K562 (cell line): ENCODE measurements at regions not wholly inside any gene's neighbourhood (a gene's known extent, or its start where the extent isn't known, plus 50 kb on each side); places are given as distances from the start of the nearest gene placed in this dataset.

ENCODE experiments used
- ATAC-seq: fragments of 200-7000 bp; cut with Tn5 transposase; 3 replicates; pipeline ENCODE4 v1.9.1; 2020; ENCODE audit warnings: moderate library complexity
- BruUV-seq: library from RNA; stranded (reverse); fragments of 400-500 nt; replicated peaks from 2 replicates; lab custom pipeline; 2021; lab: Mats Ljungman, UMichigan
- CTCF ChIA-PET: fragments of 300-600 bp; formaldehyde crosslinking; extraction: SDS; loops from one replicate; lab custom pipeline; 2021; ENCODE audit warnings: low intra/inter-chr PET ratio; lab: Yijun Ruan, JAX
- POLR2A ChIA-PET: fragments of 300-600, 350-650 bp; sonication (Branson Sonifier 250); formaldehyde crosslinking; extraction: SDS; loops from one replicate; lab custom pipeline; 2021; ENCODE audit warnings: antibody characterized with exemption, inconsistent platforms; lab: Yijun Ruan, JAX
- DNase-seq, 4 experiments: peaks; one replicate each; pipeline versions ENCODE4 v3.0.0 to v3.0.0-alpha.2; 2011 to 2018; ENCODE audit warnings: low spot score in 3 of 4, mixed read lengths in 3 of 4; ENCODE audit errors: extremely low read depth in 1 of 4
- FAIRE-seq: peaks from 2 replicates; lab custom pipeline; 2011; peaks lifted over from hg19 to GRCh38; lab: Jason Lieb, UNC
- H2AFZ ChIP-seq: 2 replicates; pipeline ENCODE4 v1.6.0; 2011; ENCODE audit warnings: low read depth, low read length, control low read depth, inconsistent platforms
- H3K27ac ChIP-seq: fragments of 200-600 bp; 3 replicates; pipeline ENCODE4 v1.8.0; 2011; ENCODE audit warnings: low read depth, mild to moderate bottlenecking, control low read depth, inconsistent platforms, low read length, moderate library complexity, mixed read lengths; ENCODE audit errors: extremely low read depth
- H3K27me3 ChIP-seq, 2 experiments: fragments of 300-600 bp in 1 of 2; 2 replicates in 1 of 2; 3 replicates in 1 of 2; pipeline versions ENCODE4 v1.6.0 to v1.8.0; 2011; ENCODE audit warnings: inconsistent platforms in 2 of 2, low read length in 2 of 2, mild to moderate bottlenecking in 1 of 2, mixed read lengths in 1 of 2, moderate library complexity in 1 of 2; ENCODE audit not compliant: control insufficient read depth in 2 of 2, insufficient read depth in 2 of 2
- H3K36me3 ChIP-seq: fragments of 300-600 bp; 3 replicates; pipeline ENCODE4 v1.8.0; 2011; ENCODE audit warnings: mild to moderate bottlenecking, low read length, inconsistent platforms; ENCODE audit not compliant: control insufficient read depth, insufficient read depth
- H3K4me1 ChIP-seq, 2 experiments: fragments of 200-600 bp in 1 of 2; replicated peaks in 1 of 2; 2 replicates in 1 of 2; 3 replicates in 1 of 2; pipeline versions ENCODE4 v1.5.1 to v1.8.0; 2011; ENCODE audit warnings: inconsistent platforms in 2 of 2, low read length in 2 of 2, mild to moderate bottlenecking in 1 of 2, mixed read lengths in 1 of 2, moderate library complexity in 1 of 2; ENCODE audit not compliant: control insufficient read depth in 2 of 2, insufficient read depth in 2 of 2
- H3K4me2 ChIP-seq: 2 replicates; pipeline ENCODE4 v1.6.1; 2011; ENCODE audit warnings: low read length, control low read depth, inconsistent platforms, mixed read lengths; ENCODE audit not compliant: insufficient read depth
- H3K4me3 ChIP-seq: fragments of 200-600 bp; sonication (generic), shearing (Covaris generic); 2 replicates; pipeline ENCODE4 v1.5.1; 2016; ENCODE audit warnings: control low read depth, inconsistent platforms
- H3K79me2 ChIP-seq: fragments of 200-600 bp; 3 replicates; pipeline ENCODE4 v1.8.0; 2011; ENCODE audit warnings: low read length, inconsistent platforms; ENCODE audit not compliant: control insufficient read depth, insufficient read depth
- H3K9ac ChIP-seq, 2 experiments: 2 replicates each; pipeline versions ENCODE4 v1.6.0 to v1.6.1; 2011; ENCODE audit warnings: low read depth in 2 of 2, low read length in 2 of 2, control low read depth in 1 of 2, inconsistent platforms in 1 of 2, mild to moderate bottlenecking in 1 of 2, mixed read lengths in 1 of 2; ENCODE audit not compliant: insufficient read depth in 1 of 2
- H3K9me1 ChIP-seq: one replicate; pipeline ENCODE4 v1.6.0; 2011; ENCODE audit warnings: inconsistent platforms, mild to moderate bottlenecking, low read length, moderate library complexity; ENCODE audit not compliant: control insufficient read depth, insufficient read depth
- H3K9me3 ChIP-seq: replicated peaks from 2 replicates; pipeline ENCODE4 v1.5.1; 2011; ENCODE audit warnings: low read depth, low read length, inconsistent platforms; ENCODE audit not compliant: control insufficient read depth, insufficient read depth
- H4K20me1 ChIP-seq: replicated peaks from 2 replicates; pipeline ENCODE4 v1.6.1; 2011; ENCODE audit warnings: low read length, inconsistent platforms, mixed read lengths; ENCODE audit not compliant: control insufficient read depth, insufficient read depth
- MAFG ChIP-seq: fragments of 450-650 bp; conservative IDR thresholded peaks from 2 replicates; pipeline ENCODE4 v1.6.1; 2016; ENCODE audit warnings: missing genetic modification characterization, missing compliant biosample characterization
- NCOA1 ChIP-seq: fragments of 450-650 bp; IDR thresholded peaks from 2 replicates; pipeline ENCODE4 v1.6.1; 2016; ENCODE audit warnings: low read depth
- NFXL1 ChIP-seq: fragments of 450-650 bp; formaldehyde crosslinking; IDR thresholded peaks from 2 replicates; pipeline ENCODE4 v1.4.0; 2021; ENCODE audit warnings: mild to moderate bottlenecking
- NR2C1 ChIP-seq, 2 experiments: fragments of 450-650 bp; IDR thresholded peaks; 2 replicates each; pipeline ENCODE4 v1.6.1; 2017; ENCODE audit warnings: mild to moderate bottlenecking in 2 of 2, antibody characterized with exemption in 1 of 2, inconsistent platforms in 1 of 2, missing compliant biosample characterization in 1 of 2, missing genetic modification characterization in 1 of 2
- RAD51 ChIP-seq: fragments of 450-650 bp; IDR thresholded peaks from 2 replicates; pipeline ENCODE4 v1.7.1; 2016; ENCODE audit warnings: low read depth, mild to moderate bottlenecking, borderline replicate concordance
- RBM39 ChIP-seq: fragments of 200-400 bp; formaldehyde crosslinking; optimal IDR thresholded peaks from 2 replicates; pipeline ENCODE3; 2018; ENCODE audit warnings: low read depth, low read length
- ZNF239 ChIP-seq: fragments of 250-450 bp; sonication (Bioruptor Pico); IDR thresholded peaks from 2 replicates; pipeline ENCODE4 v1.4.0; 2020; ENCODE audit warnings: mild to moderate bottlenecking
- ZNF445 ChIP-seq: fragments of 250-450 bp; sonication (Bioruptor Pico); IDR thresholded peaks from 2 replicates; pipeline ENCODE4 v1.4.0; 2020; ENCODE audit warnings: low read depth, mild to moderate bottlenecking, moderate library complexity
- ZNF75A ChIP-seq: fragments of 450-650 bp; formaldehyde crosslinking; IDR thresholded peaks from 2 replicates; pipeline ENCODE4 v1.4.0; 2020; ENCODE audit warnings: mild to moderate bottlenecking
- ZNF830 ChIP-seq: fragments of 250-450 bp; sonication (Bioruptor Pico); IDR thresholded peaks from 2 replicates; pipeline ENCODE4 v1.5.0; 2021; ENCODE audit warnings: mild to moderate bottlenecking
- WGBS: fragments of 100-300 bp; shearing (Covaris generic); methylation state at CpG from one replicate; pipeline ENCODE4 v1.1.6; 2016; ENCODE audit warnings: low coverage, mixed read lengths; ENCODE audit not compliant: insufficient coverage; ENCODE audit errors: missing lambda C conversion rate; 5-methylcytosine and 5-hydroxymethylcytosine counted together
- in situ Hi-C: fragments of 300-500 bp; cut with MboI; formaldehyde crosslinking; loops from 4 replicates; pipeline ENCODE4 v1.15.0; 2018; ENCODE audit warnings: inconsistent platforms, mixed read lengths
- intact Hi-C: fragments of 100-400 bp; cut with micrococcal nuclease; formaldehyde crosslinking; loops from 2 replicates; pipeline ENCODE4 v1.14.2; 2022
- TF ChIP-seq, protein P1 (sequence below): sonication (generic); formaldehyde crosslinking; IDR thresholded peaks from 2 replicates; pipeline ENCODE4 v1.8.1; 2023; ENCODE audit warnings: mild to moderate bottlenecking, missing genetic modification reagents
- TF ChIP-seq, protein P2 (sequence below): fragments of 450-650 bp; IDR thresholded peaks from 2 replicates; pipeline ENCODE4 v1.6.1; 2016; ENCODE audit warnings: low read depth, mild to moderate bottlenecking, moderate library complexity
- TF ChIP-seq, protein P3 (sequence below), 2 experiments: fragments of 450-650 bp; IDR thresholded peaks; 2 replicates each; pipeline ENCODE4 v1.6.1; 2016
- TF ChIP-seq, protein P4 (sequence below): fragments of 450-650 bp; formaldehyde crosslinking; IDR thresholded peaks from 2 replicates; pipeline ENCODE4 v1.4.0; 2020; ENCODE audit warnings: mild to moderate bottlenecking

DNA sequence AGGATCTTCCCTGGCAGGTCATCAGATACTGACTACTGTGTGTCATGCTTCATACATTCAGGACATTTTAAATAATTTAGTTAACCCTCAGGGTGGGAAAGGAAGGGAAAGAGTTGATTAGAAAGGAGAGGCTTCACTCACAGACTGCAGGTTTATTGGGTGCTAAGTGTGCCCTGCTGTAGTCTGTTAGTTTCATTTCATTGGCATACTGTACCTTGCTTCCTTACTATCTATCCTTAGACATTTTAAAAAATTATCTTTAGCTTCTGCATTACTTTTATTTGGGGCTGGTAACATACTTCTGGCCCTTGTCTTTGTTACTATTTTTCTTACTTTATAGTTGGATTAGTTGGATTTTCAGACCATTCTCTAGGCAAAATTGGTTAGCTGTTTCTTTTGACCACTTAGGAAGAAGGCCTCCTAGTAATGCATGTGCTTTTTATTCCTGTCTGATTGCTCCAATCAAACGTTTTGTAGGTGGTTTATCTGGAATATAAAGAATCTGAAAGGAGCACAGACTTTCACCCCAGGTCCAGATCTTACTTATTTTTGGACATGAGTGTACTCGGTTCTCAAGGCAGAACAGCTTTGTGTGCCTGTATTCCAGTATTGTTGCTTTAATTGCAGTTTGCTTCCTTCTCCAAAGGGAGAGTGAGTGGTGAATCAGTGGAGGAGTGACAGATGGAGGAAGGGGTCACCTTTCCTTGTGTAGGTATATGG, 82.7 kb upstream of the PRDM1 start (continued):
- TF ChIP-seq NR2C1 (IDR thresholded peaks at IDR 0.05) (no peak), NR2C1 (tag; IDR thresholded peaks at IDR 0.05) (no peak), RAD51 (no peak), ZNF75A (CRISPR knock-in tag) (no peak), NFXL1 (no peak), ZNF445 (no peak), MAFG (no peak)
- TF ChIP-seq, protein P1, sequence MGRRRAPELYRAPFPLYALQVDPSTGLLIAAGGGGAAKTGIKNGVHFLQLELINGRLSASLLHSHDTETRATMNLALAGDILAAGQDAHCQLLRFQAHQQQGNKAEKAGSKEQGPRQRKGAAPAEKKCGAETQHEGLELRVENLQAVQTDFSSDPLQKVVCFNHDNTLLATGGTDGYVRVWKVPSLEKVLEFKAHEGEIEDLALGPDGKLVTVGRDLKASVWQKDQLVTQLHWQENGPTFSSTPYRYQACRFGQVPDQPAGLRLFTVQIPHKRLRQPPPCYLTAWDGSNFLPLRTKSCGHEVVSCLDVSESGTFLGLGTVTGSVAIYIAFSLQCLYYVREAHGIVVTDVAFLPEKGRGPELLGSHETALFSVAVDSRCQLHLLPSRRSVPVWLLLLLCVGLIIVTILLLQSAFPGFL (CRISPR knock-in tag), result no peak

DNA sequence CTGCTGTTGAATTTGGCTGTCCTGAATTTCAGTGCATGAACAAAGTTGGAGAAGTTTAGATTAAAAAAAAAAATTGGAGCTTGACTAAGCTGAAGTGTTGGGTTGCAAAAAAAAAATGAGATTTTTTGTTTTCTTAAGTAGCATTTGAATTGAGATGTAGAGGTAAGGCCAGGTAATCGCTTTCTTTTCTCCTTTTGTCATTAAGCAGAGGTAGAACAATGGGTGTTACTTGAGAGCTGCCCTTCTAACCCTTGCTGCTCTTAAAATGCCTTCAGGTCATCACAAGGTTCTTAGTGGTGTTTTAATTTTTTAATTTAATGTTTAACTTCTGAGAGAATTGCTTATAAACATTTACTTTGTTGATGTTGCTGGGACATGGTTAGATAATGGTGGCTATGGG, 84.1 kb upstream of the PRDM1 start:
- Histone ChIP-seq H3K9me1 (no peaks in the 10 kb centered on the region), H3K27me3 (no peaks in the 10 kb centered on the region), H3K27ac (no peak overlapping the region), H3K36me3 (no peaks in the 10 kb centered on the region), H3K9me3 (no peaks in the 10 kb centered on the region), H3K4me3 (no peak overlapping the region), H3K4me1 (no peaks in the 10 kb centered on the region), H3K4me2 (no peak overlapping the region), H3K9ac (no peak overlapping the region), H2AFZ (no peak overlapping the region), H4K20me1 (no peaks in the 10 kb centered on the region), H3K79me2 (no peaks in the 10 kb centered on the region)
- ATAC-seq, result no peak
- DNase-seq, result no peak
- CTCF ChIA-PET, result no interaction called here
- POLR2A ChIA-PET, result no interaction called here
- WGBS, result 0% methylated on average over 1 of the region's 1 CpG
- intact Hi-C loops, result no loop called here
- no peak for TF ChIP-seq RBM39
- no peak for TF ChIP-seq NCOA1
- TF ChIP-seq, protein P2, sequence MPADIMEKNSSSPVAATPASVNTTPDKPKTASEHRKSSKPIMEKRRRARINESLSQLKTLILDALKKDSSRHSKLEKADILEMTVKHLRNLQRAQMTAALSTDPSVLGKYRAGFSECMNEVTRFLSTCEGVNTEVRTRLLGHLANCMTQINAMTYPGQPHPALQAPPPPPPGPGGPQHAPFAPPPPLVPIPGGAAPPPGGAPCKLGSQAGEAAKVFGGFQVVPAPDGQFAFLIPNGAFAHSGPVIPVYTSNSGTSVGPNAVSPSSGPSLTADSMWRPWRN, result no peak
- no peak for TF ChIP-seq ZNF239 (CRISPR knock-in tag)
- TF ChIP-seq, protein P3, sequence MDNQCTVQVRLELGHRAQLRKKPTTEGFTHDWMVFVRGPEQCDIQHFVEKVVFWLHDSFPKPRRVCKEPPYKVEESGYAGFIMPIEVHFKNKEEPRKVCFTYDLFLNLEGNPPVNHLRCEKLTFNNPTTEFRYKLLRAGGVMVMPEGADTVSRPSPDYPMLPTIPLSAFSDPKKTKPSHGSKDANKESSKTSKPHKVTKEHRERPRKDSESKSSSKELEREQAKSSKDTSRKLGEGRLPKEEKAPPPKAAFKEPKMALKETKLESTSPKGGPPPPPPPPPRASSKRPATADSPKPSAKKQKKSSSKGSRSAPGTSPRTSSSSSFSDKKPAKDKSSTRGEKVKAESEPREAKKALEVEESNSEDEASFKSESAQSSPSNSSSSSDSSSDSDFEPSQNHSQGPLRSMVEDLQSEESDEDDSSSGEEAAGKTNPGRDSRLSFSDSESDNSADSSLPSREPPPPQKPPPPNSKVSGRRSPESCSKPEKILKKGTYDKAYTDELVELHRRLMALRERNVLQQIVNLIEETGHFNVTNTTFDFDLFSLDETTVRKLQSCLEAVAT (IDR thresholded peaks at IDR 0.05), result no peak
- TF ChIP-seq, protein P4, sequence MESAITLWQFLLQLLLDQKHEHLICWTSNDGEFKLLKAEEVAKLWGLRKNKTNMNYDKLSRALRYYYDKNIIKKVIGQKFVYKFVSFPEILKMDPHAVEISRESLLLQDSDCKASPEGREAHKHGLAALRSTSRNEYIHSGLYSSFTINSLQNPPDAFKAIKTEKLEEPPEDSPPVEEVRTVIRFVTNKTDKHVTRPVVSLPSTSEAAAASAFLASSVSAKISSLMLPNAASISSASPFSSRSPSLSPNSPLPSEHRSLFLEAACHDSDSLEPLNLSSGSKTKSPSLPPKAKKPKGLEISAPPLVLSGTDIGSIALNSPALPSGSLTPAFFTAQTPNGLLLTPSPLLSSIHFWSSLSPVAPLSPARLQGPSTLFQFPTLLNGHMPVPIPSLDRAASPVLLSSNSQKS (CRISPR knock-in tag), result no peak
- no peak for TF ChIP-seq ZNF830 (CRISPR knock-in tag)
- FAIRE-seq, result no peak
- BruUV-seq, result no TSS peak
- in situ Hi-C loops, result no loop called here
